ENCODE measurements at regions not wholly inside any gene's neighbourhood (a gene's known extent, or its start where the extent isn't known, plus 50 kb on each side); places are given as distances from the start of the nearest gene placed in this dataset.

DNA sequence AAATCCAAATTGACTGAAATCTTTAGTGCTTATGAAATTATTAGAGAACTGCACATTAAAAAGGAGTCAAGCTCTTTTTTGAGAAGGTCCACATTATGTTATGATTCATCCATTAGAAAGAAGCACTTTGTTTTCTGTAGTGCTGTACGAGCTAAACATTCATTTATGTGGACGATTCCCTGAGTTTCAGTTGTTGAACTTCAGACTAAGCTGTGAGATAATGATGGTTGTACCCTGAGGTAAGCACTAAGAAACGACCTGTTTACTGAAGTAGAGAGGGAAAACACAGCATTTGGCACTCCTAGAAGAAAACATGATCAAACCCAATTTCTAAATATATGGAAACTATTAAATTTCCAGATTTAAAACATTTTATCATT, 67.3 kb upstream of the ATP2B1 start:
- no peaks in the 10 kb centered on the region for H3K79me2 ChIP-seq (replicated peaks; ENCODE audit: insufficient read depth, low read length)
- no peaks in the 10 kb centered on the region for H4K20me1 ChIP-seq (ENCODE audit: insufficient read depth)
- no peak overlapping the region for H3K27ac ChIP-seq (ENCODE audit: low read length)
- H3K4me3 ChIP-seq (ENCODE audit: low read length): no peak overlapping the region
- no peaks in the 10 kb centered on the region for H3K27me3 ChIP-seq (ENCODE audit: insufficient read depth, low read depth, low read length)
- no peak overlapping the region for H2AFZ ChIP-seq (ENCODE audit: low read depth, low read length)
- H3K9ac ChIP-seq (ENCODE audit: low read length): no peak overlapping the region
- no peaks in the 10 kb centered on the region for H3K36me3 ChIP-seq (ENCODE audit: insufficient read depth, low read length)
- no peak overlapping the region for H3K4me2 ChIP-seq (ENCODE audit: low read length)
- H3K9me3 ChIP-seq (ENCODE audit: low read length): no peaks in the 10 kb centered on the region
- TF ChIP-seq MXI1 (conservative IDR thresholded peaks at IDR 0.05; ENCODE audit: poor library complexity, severe bottlenecking): no peak
- TF ChIP-seq TAF1 (IDR thresholded peaks at IDR 0.05; ENCODE audit: low read depth): no peak
- no peak for TF ChIP-seq SMC3 (conservative IDR thresholded peaks at IDR 0.05; ENCODE audit: poor library complexity)
- no peak for TF ChIP-seq EZH2 (IDR thresholded peaks at IDR 0.05; ENCODE audit: borderline replicate concordance, insufficient read depth, low read length, poor library complexity, severe bottlenecking)
- TF ChIP-seq, protein P1, sequence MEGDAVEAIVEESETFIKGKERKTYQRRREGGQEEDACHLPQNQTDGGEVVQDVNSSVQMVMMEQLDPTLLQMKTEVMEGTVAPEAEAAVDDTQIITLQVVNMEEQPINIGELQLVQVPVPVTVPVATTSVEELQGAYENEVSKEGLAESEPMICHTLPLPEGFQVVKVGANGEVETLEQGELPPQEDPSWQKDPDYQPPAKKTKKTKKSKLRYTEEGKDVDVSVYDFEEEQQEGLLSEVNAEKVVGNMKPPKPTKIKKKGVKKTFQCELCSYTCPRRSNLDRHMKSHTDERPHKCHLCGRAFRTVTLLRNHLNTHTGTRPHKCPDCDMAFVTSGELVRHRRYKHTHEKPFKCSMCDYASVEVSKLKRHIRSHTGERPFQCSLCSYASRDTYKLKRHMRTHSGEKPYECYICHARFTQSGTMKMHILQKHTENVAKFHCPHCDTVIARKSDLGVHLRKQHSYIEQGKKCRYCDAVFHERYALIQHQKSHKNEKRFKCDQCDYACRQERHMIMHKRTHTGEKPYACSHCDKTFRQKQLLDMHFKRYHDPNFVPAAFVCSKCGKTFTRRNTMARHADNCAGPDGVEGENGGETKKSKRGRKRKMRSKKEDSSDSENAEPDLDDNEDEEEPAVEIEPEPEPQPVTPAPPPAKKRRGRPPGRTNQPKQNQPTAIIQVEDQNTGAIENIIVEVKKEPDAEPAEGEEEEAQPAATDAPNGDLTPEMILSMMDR (IDR thresholded peaks at IDR 0.05; ENCODE audit: poor library complexity, severe bottlenecking): no peak
- no peak for TF ChIP-seq RAD21 (conservative IDR thresholded peaks at IDR 0.05)
- no peak for TF ChIP-seq REST (IDR thresholded peaks at IDR 0.05; ENCODE audit: borderline replicate concordance)
- TF ChIP-seq EP300 (conservative IDR thresholded peaks at IDR 0.05; ENCODE audit: poor library complexity, severe bottlenecking): no peak
- TF ChIP-seq POLR2AphosphoS5 (IDR thresholded peaks at IDR 0.05): no peak
- no peaks in the 10 kb centered on the region for H3K9me2 ChIP-seq (ENCODE audit: insufficient read depth, low read length)
- no peaks in the 10 kb centered on the region for H3F3A ChIP-seq (ENCODE audit: insufficient read depth, low read length, poor library complexity, severe bottlenecking)

GRCh38 chr12:89775063-89775985, 66.7 kb upstream of the ATP2B1 start:
- Histone ChIP-seq H3K27me3 (ENCODE audit: insufficient read depth, low read depth, low read length) (no peaks in the 10 kb centered on the region), H3F3A (ENCODE audit: insufficient read depth, low read length, poor library complexity, severe bottlenecking) (no peaks in the 10 kb centered on the region), H2AFZ (ENCODE audit: low read depth, low read length) (no peak overlapping the region), H4K20me1 (ENCODE audit: insufficient read depth) (no peaks in the 10 kb centered on the region), H3K4me3 (ENCODE audit: low read length) (no peak overlapping the region), H3K9me2 (ENCODE audit: insufficient read depth, low read length) (no peaks in the 10 kb centered on the region), H3K4me2 (ENCODE audit: low read length) (no peak overlapping the region), H3K79me2 (replicated peaks; ENCODE audit: insufficient read depth, low read length) (no peaks in the 10 kb centered on the region), H3K36me3 (ENCODE audit: insufficient read depth, low read length) (no peaks in the 10 kb centered on the region), H3K9ac (ENCODE audit: low read length) (no peak overlapping the region), H3K27ac (ENCODE audit: low read length) (no peak overlapping the region), H3K9me3 (ENCODE audit: low read length) (no peaks in the 10 kb centered on the region)
- TF ChIP-seq EZH2 (IDR thresholded peaks at IDR 0.05; ENCODE audit: borderline replicate concordance, insufficient read depth, low read length, poor library complexity, severe bottlenecking) (no peak), SMC3 (conservative IDR thresholded peaks at IDR 0.05; ENCODE audit: poor library complexity) (no peak), POLR2AphosphoS5 (IDR thresholded peaks at IDR 0.05) (no peak), REST (IDR thresholded peaks at IDR 0.05; ENCODE audit: borderline replicate concordance) (no peak), EP300 (conservative IDR thresholded peaks at IDR 0.05; ENCODE audit: poor library complexity, severe bottlenecking) (no peak), TAF1 (IDR thresholded peaks at IDR 0.05; ENCODE audit: low read depth) (no peak), RAD21 (conservative IDR thresholded peaks at IDR 0.05) (no peak), MXI1 (conservative IDR thresholded peaks at IDR 0.05; ENCODE audit: poor library complexity, severe bottlenecking) (no peak)
- TF ChIP-seq, protein P1 (IDR thresholded peaks at IDR 0.05; ENCODE audit: poor library complexity, severe bottlenecking): no peak

All from neural cell (in vitro differentiated cells).